ENCODE measurements at regions not wholly inside any gene's neighbourhood (a gene's known extent, or its start where the extent isn't known, plus 50 kb on each side); places are given as distances from the start of the nearest gene placed in this dataset.

DNA sequence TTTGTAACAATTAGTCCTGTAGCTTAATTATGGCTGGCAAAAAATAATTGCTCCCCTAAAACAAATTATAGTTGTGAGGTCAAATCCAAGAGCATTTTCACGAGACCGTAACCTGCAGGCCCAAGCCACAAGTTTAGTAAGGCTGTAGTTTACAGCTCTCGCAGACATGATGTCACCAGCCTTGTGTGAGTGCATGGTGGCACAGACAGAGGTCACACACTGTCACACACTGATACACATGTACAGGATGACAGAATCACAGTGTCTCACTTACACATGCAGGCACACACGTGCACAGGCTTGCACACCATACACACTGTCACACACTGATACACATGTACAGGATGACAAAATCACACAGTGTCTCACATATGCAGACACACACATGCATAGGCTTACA lies 518.8 kb downstream of the IRX1 start:
- no peak for FAIRE-seq
- Histone ChIP-seq H3K9me3 (no peaks in the 10 kb centered on the region), H3K4me1 (no peaks in the 10 kb centered on the region), H3K36me3 (no peaks in the 10 kb centered on the region), H3K27me3 (no peaks in the 10 kb centered on the region), H3K27ac (no peak overlapping the region), H3K4me3 (no peak overlapping the region)
- no peak for DNase-seq
- 63 to 73% methylated on average over 4 of the region's 4 CpGs for WGBS, 2 donors
- no peak for ATAC-seq
- intact Hi-C loops (cut with DNase I): no loop called here
- TF ChIP-seq, protein P1, sequence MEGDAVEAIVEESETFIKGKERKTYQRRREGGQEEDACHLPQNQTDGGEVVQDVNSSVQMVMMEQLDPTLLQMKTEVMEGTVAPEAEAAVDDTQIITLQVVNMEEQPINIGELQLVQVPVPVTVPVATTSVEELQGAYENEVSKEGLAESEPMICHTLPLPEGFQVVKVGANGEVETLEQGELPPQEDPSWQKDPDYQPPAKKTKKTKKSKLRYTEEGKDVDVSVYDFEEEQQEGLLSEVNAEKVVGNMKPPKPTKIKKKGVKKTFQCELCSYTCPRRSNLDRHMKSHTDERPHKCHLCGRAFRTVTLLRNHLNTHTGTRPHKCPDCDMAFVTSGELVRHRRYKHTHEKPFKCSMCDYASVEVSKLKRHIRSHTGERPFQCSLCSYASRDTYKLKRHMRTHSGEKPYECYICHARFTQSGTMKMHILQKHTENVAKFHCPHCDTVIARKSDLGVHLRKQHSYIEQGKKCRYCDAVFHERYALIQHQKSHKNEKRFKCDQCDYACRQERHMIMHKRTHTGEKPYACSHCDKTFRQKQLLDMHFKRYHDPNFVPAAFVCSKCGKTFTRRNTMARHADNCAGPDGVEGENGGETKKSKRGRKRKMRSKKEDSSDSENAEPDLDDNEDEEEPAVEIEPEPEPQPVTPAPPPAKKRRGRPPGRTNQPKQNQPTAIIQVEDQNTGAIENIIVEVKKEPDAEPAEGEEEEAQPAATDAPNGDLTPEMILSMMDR (IDR thresholded peaks at IDR 0.05): no peak

DNA sequence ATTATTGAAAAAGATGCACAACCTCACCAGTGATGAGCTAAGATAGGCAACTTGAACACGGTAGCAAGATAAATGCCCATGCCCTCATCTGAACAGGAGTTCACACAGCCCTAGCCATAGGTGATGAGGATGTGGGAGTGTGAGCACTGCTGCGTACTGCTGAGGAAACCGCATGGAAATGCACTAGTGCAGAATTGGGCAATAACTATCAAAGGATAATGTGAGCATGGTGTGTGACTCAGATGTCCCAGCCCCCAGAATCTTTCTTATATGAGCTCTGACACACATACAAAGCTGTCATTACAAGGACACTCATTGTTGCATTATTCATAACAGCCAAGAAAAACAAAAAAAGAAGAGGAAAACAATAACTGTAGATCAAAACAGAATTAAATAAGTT lies 521.2 kb downstream of the IRX1 start:
- WGBS, 2 donors: 60 to 72% methylated on average over 3 of the region's 3 CpGs
- DNase-seq (no peak), ATAC-seq (no peak), FAIRE-seq (no peak)
- H3K4me3 ChIP-seq: no peak overlapping the region
- no peaks in the 10 kb centered on the region for H3K27me3 ChIP-seq
- H3K36me3 ChIP-seq: no peaks in the 10 kb centered on the region
- intact Hi-C loops (cut with DNase I): no loop called here
- TF ChIP-seq, protein P1 (IDR thresholded peaks at IDR 0.05): no peak
- no peak overlapping the region for H3K27ac ChIP-seq
- H3K9me3 ChIP-seq: no peaks in the 10 kb centered on the region
- H3K4me1 ChIP-seq: no peaks in the 10 kb centered on the region

DNA sequence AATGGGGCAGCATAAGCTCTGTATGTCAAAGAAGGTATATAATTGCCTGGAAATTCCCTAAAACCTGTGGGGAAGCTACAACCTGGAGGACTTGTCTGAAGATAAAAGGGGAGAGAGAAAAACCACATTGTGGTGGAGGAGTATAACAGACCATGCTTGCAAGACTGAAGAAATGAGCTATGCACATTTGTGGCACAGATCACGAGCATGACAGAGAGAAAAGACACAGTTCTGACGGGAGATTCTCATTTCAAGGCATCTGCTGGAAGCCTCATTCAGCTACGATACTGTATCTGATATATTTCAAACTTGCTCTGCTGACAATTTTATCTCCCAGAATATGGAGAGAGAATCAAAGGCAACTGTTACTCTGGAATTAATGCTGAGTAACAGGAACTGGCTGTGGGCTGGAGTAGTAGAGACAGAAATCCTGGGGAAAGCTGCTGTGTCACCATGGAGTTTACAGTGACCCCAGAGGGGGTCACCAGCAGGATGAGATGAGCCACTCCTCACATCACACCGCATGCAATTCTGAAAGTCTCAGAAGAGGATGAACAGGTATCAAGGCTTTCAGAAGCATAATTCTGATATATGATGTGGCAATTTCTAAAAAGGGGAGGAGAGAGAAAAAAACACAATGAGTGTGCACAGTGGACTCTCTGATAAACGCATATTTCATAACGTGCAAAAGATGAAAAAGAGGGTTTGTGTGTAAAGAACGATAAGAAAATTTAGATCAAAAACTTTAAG lies 528.8 kb downstream of the IRX1 start:
- intact Hi-C loops (cut with DNase I): no loop called here
- WGBS, 2 donors: 41 to 48% methylated on average over 7 of the region's 7 CpGs
- no peak for FAIRE-seq

DNA sequence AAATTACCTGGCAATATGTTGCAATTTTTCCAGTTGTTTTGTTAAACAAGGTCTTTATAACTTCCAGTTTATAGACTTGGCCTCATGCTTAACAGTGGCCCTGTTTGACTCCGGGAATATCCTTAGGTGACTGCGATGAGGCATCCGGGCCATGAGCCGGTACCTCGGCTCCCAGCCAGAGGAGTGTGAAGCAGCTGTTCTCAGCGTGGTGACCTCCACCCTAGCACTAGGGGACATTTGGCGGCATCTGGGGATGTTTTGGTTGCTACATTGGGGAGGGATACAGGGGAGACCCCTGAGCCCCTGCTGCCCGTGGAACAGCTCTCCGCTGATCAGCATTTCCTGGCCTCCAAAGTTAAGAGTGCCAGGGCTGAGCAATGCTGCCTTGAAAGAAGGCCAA lies 533.4 kb downstream of the IRX1 start:
- H3K9me3 ChIP-seq: no peaks in the 10 kb centered on the region
- TF ChIP-seq, protein P1 (IDR thresholded peaks at IDR 0.05): no peak
- FAIRE-seq (no peak), DNase-seq (no peak), ATAC-seq (no peak)
- intact Hi-C loops (cut with DNase I): no loop called here
- H3K27me3 ChIP-seq: peaks cover 0 to 8% (median 0%) of the 10 kb centered on the region in 4 donors
- H3K4me1 ChIP-seq: no peaks in the 10 kb centered on the region
- WGBS, 2 donors: 76 to 86% methylated on average over 9 of the region's 9 CpGs
- H3K4me3 ChIP-seq: no peak overlapping the region
- no peaks in the 10 kb centered on the region for H3K36me3 ChIP-seq
- no peak overlapping the region for H3K27ac ChIP-seq

More for the DNA sequence above, 528.8 kb downstream of the IRX1 start:
- ATAC-seq (no peak), DNase-seq (no peak)
- Histone ChIP-seq H3K4me1 (no peaks in the 10 kb centered on the region), H3K4me3 (no peak overlapping the region), H3K36me3 (no peaks in the 10 kb centered on the region), H3K27me3 (no peaks in the 10 kb centered on the region), H3K9me3 (no peaks in the 10 kb centered on the region), H3K27ac (no peak overlapping the region)
- TF ChIP-seq, protein P1 (IDR thresholded peaks at IDR 0.05): no peak

DNA sequence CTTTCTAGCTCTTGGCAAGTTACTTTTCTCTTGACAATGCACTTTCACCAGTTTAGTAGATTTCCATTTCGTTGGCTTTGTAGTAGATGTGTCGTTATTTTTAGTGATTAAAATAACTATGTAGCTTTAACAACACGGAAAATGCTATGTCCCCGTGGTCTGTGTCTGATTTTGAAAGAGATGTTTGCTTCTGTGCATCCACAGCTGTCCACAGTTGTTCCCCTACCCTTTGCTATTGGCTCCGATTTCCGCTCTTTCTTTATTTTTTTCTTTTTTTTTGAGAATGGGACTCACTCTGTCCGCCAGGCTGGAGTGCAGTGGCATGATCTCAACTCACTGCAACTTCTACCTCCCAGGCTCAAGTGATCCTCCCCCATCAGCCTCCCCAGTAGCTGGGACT lies 533.9 kb downstream of the IRX1 start:
- ATAC-seq (no peak), DNase-seq (no peak), FAIRE-seq (no peak)
- intact Hi-C loops (cut with DNase I): no loop called here
- H3K36me3 ChIP-seq: no peaks in the 10 kb centered on the region
- no peaks in the 10 kb centered on the region for H3K4me1 ChIP-seq
- H3K4me3 ChIP-seq: no peak overlapping the region
- 53 to 60% methylated on average over 7 of the region's 7 CpGs for WGBS, 2 donors
- H3K9me3 ChIP-seq: no peaks in the 10 kb centered on the region
- H3K27ac ChIP-seq: no peak overlapping the region
- TF ChIP-seq, protein P1 (IDR thresholded peaks at IDR 0.05): no peak
- H3K27me3 ChIP-seq: peaks cover 0 to 8% (median 0%) of the 10 kb centered on the region in 4 donors

Measured in pancreas (tissue), 10 donors.